Testis (tissue), 2 donors: ENCODE measurements at regions not wholly inside any gene's neighbourhood (a gene's known extent, or its start where the extent isn't known, plus 50 kb on each side); places are given as distances from the start of the nearest gene placed in this dataset.

Source experiments
- DNase-seq: peaks from one replicate; pipeline ENCODE4 v3.0.0-alpha.2; 2019
- H3K27ac ChIP-seq, 2 donors: fragments of 200-600 bp; sonication (generic); one replicate each; pipeline ENCODE4 v1.5.1; 2019
- H3K27me3 ChIP-seq: fragments of 200-600 bp; sonication (generic); one replicate; pipeline ENCODE4 v1.5.1; 2019
- H3K36me3 ChIP-seq: fragments of 200-600 bp; sonication (generic); one replicate; pipeline ENCODE4 v1.5.1; 2017; ENCODE audit warnings: low read depth; ENCODE audit errors: missing control alignments
- H3K4me1 ChIP-seq: fragments of 200-600 bp; sonication (generic); one replicate; pipeline ENCODE4 v1.5.1; 2019
- H3K4me3 ChIP-seq, 2 donors: fragments of 200-600 bp; sonication (generic); one replicate each; pipeline ENCODE4 v1.5.1; 2017 to 2019
- H3K9me3 ChIP-seq: fragments of 200-600 bp; sonication (generic); one replicate; pipeline ENCODE4 v1.5.1; 2017
- CTCF ChIP-seq, 3 experiments: fragments of 450-650 bp in 2 of 3; fragments of 200-600 bp in 1 of 3; sonication (generic) in 1 of 3; IDR thresholded peaks; one replicate each; pipeline ENCODE4 v1.5.1; 2016 to 2019; ENCODE audit warnings: antibody characterized with exemption in 3 of 3, mild to moderate bottlenecking in 2 of 3, moderate library complexity in 1 of 3
- POLR2A ChIP-seq: fragments of 450-650 bp; IDR thresholded peaks from one replicate; pipeline ENCODE4 v1.6.1; 2017; ENCODE audit warnings: antibody characterized with exemption, mild to moderate bottlenecking, moderate library complexity
- WGBS, 2 donors: methylation state at CpG; one replicate each; pipeline ENCODE4 v1.1.5; 2018; 5-methylcytosine and 5-hydroxymethylcytosine counted together
- intact Hi-C: fragments of 100-400 bp; cut with DNase I; formaldehyde crosslinking; loops from one replicate; pipeline ENCODE4 v1.15.1; 2023; ENCODE audit warnings: low total_unique reads

GRCh38 chr5:45800331-45800730 is 104.2 kb upstream of the HCN1 start:
- 70% methylated on average over 2 of the region's 2 CpGs; no CpG with 5 or more reads in 1 of the 2 donors for WGBS, 2 donors
- no peak for TF ChIP-seq CTCF (IDR thresholded peaks at IDR 0.05)
- no peak for TF ChIP-seq POLR2A
- Histone ChIP-seq H3K36me3 (no peaks in the 10 kb centered on the region), H3K9me3 (no peaks in the 10 kb centered on the region), H3K27me3 (no peaks in the 10 kb centered on the region), H3K4me1 (no peaks in the 10 kb centered on the region), H3K27ac (no peak overlapping the region), H3K4me3 (no peak overlapping the region)
- DNase-seq, result no peak
- intact Hi-C loops, result no loop called here

GRCh38 chr5:45799388-45799787 is 103.2 kb upstream of the HCN1 start:
- 69 to 71% methylated on average over 1 of the region's 1 CpG for WGBS, 2 donors
- Histone ChIP-seq H3K9me3 (no peaks in the 10 kb centered on the region), H3K4me1 (no peaks in the 10 kb centered on the region), H3K27me3 (no peaks in the 10 kb centered on the region), H3K4me3 (no peak overlapping the region), H3K36me3 (no peaks in the 10 kb centered on the region), H3K27ac (no peak overlapping the region)
- DNase-seq, result no peak
- intact Hi-C loops, result no loop called here
- no peak for TF ChIP-seq POLR2A
- TF ChIP-seq CTCF (IDR thresholded peaks at IDR 0.05), result no peak

GRCh38 chr5:45796959-45797553 is 100.9 kb upstream of the HCN1 start:
- no peaks in the 10 kb centered on the region for H3K9me3 ChIP-seq
- intact Hi-C loops, result no loop called here
- no peak overlapping the region for H3K4me3 ChIP-seq
- H3K27me3 ChIP-seq, result no peaks in the 10 kb centered on the region
- 69 to 76% methylated on average over 1 of the region's 1 CpG for WGBS, 2 donors
- DNase-seq, result no peak
- no peaks in the 10 kb centered on the region for H3K4me1 ChIP-seq
- TF ChIP-seq CTCF (IDR thresholded peaks at IDR 0.05), result peak in 1 of 3 experiments; percentile 28
- TF ChIP-seq POLR2A, result no peak
- no peak overlapping the region for H3K27ac ChIP-seq
- H3K36me3 ChIP-seq, result no peaks in the 10 kb centered on the region

- H3K4me1 ChIP-seq, result no peaks in the 10 kb centered on the region
- intact Hi-C loops, result no loop called here
- WGBS, 2 donors, result 42 to 67% methylated on average over 1 of the region's 1 CpG
- DNase-seq, result no peak
- H3K4me3 ChIP-seq, result no peak overlapping the region
- no peaks in the 10 kb centered on the region for H3K9me3 ChIP-seq
- H3K27ac ChIP-seq, result no peak overlapping the region
- no peaks in the 10 kb centered on the region for H3K36me3 ChIP-seq
- TF ChIP-seq CTCF (IDR thresholded peaks at IDR 0.05) (no peak), POLR2A (no peak)
- H3K27me3 ChIP-seq, result no peaks in the 10 kb centered on the region
These were observed 99.3 kb upstream of the HCN1 start for GRCh38 chr5:45795458-45795857.
